ENCODE measurements at regions not wholly inside any gene's neighbourhood (a gene's known extent, or its start where the extent isn't known, plus 50 kb on each side); places are given as distances from the start of the nearest gene placed in this dataset.

GRCh38 chr5:67366691-67367395, 170.2 kb upstream of the CD180 start:
- DNase-seq (ENCODE audit: low read depth), result no peak

DNA sequence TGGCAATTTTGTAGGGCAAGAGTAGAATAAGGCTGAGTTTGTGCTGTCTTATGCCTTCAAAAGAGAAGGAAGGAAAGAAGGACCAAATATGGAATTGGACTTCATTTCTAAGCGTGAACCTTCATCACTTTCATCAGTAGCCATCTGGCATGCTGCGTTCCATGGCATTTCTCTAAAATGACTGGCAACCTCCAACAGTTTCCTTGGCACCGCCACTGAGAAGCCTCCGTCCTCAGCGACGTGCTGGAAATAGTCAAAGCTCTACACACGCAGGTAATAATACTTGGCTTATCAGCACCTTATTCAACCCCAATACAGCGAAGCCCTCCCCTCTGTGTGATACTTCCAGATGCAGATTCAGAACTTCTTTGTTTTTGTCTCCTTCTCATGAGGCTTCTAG, 169.7 kb upstream of the CD180 start:
- DNase-seq (ENCODE audit: low read depth), result no peak

- no peak for DNase-seq (ENCODE audit: low read depth)
These were observed 167.9 kb upstream of the CD180 start for GRCh38 chr5:67364381-67364970.

DNA sequence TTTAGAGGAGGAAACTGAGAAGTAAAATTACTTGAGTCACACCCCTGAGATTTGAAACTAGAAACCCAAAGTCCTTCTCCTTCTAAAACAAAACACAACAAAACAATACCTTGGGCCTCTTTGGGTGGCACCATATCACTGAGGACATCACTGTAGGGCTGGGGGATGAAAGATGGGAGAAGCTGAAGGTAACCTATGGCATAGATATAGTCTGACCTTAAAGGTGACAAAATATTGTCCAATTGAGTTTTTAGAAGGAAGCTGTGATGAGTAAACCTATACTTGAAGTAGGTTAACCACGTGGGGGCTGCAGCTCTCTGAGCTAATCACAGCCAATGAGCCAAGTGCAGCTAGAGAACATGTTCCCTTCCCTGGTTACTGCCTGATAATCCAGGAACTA, 167.4 kb upstream of the CD180 start:
- DNase-seq (ENCODE audit: low read depth), result no peak

- DNase-seq (ENCODE audit: low read depth), result no peak
These were observed 166.6 kb upstream of the CD180 start for GRCh38 chr5:67363180-67363709.

DNA sequence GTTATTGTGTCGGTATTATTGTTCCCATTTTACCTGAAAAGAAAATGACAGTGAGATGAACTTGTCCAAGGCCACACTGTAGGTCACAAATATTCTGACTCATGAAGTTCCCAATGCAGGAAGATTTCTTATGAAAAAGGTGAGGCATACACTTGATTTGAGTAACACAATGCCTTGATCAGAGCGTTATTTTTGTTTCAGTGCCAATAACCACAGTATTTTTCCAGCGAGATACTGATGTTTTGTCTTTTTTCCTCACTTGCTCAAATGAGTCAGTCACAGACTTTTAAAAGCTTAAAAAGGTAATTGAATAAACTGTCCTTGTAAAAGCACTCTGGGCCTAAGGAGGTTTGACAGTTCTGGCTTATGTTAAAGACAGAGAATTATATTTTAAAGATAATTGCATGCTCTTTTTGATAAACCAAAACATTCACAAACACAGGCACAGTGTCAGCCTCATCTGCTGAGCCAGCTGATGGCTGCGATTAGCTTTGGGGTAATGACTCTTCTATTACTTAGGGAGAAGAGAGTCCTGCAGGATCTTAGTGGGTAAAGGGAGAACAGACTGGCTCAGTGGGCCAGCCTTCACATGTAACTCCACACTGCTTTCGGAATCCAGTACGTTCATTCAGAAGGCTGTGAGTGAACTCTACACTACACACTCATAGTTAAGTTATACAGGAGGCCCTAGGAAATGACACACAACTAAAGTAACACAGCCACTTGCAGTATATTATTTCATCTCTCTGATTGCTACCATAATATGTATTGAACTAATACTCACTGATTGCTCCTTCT, 165.5 kb upstream of the CD180 start:
- no peak for DNase-seq (ENCODE audit: low read depth)

- DNase-seq (ENCODE audit: low read depth), result no peak
These were observed 163.4 kb upstream of the CD180 start for GRCh38 chr5:67360047-67360446.

- no peak for DNase-seq (ENCODE audit: low read depth)
These were observed 161.6 kb upstream of the CD180 start for GRCh38 chr5:67358186-67358585.

- no peak for DNase-seq (ENCODE audit: low read depth)
These were observed 158.6 kb upstream of the CD180 start for GRCh38 chr5:67355120-67355713.

DNA sequence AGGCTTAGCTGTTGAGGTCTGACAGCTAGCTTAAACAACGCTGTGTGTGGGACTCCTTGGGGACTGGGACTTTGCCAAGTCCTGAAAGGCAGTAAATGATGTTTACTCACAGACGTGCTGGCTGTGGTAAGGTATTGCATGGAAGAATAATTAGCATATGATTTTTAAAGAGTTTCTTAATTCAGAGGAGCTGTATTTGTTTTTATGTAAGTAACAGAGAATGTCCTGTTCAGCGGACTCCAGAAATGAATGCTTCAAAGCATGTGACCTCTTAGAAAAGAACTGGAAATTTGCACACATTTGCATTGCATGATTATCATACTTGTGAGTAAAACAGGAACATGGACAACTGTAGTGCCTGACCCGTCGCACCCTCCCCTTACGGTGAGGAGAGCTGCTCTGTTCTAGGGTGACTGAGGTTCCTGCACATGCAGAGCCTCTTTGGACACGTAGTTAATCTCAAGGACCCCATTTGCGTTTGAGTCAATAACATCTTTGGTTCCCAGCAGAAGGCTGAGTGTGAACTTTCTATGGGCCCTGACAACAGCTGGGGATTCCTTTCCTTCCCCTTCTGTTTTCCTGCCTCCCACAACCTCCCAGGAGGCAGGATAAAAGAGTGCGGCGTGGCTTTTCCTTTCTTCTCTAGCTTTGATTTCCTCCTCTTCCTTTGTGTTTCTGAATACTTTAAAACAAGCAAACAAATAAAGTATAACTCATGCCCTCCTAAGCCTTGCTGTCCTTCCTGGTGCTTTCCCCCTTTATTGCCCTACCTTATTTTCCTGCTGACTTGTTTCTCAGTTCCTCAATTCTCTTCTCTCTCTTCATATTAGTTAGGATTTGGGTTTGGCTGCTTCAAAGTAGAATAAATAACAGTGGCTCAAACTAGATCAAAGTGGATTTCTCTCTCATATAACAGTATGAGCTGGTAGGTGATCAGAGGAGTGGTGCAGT, 157.2 kb upstream of the CD180 start:
- no peak for DNase-seq (ENCODE audit: low read depth)

- DNase-seq (ENCODE audit: low read depth), result no peak
These were observed 154.1 kb upstream of the CD180 start for GRCh38 chr5:67350618-67351201.

GRCh38 chr5:67350185-67350584, 153.6 kb upstream of the CD180 start:
- DNase-seq (ENCODE audit: low read depth), result no peak

DNA sequence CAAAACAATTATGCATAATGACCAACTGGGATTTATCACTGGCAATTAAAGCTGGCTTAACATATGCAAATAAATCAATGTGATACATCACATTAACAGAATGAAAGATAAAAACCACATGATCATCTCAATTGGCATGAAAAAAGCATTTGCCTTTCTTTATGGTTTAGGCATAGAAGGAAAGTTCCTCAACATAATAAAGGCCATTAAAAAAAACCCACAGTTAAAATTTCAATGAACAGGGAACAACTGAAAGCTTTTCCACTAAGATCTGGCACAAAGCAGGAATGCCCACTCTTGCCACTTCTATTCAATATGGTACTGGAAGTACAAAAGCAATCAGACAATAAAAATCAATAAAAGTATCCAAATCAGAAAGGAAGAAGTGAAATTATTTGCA, 151.2 kb upstream of the CD180 start:
- DNase-seq (ENCODE audit: low read depth), result no peak

DNA sequence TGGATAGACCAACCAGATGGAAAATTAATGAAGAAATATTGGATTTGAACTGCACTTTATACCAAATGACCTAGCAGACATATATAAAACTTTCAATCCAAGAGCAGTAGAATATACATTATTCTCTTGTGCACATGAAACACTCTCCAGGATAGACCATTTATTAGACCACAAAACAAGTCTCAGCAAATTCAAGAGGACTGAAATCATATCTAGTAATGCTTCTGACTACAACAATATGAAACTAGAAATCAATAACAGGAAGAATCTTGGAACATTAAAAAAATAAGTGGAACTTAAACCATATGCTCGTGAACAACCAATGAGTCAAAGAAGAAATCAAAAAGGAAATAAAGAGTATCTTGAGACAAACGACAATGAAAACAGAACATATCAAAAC, 150.0 kb upstream of the CD180 start:
- no peak for DNase-seq (ENCODE audit: low read depth)

GRCh38 chr5:67344870-67345269, 148.3 kb upstream of the CD180 start:
- no peak for DNase-seq (ENCODE audit: low read depth)

DNA sequence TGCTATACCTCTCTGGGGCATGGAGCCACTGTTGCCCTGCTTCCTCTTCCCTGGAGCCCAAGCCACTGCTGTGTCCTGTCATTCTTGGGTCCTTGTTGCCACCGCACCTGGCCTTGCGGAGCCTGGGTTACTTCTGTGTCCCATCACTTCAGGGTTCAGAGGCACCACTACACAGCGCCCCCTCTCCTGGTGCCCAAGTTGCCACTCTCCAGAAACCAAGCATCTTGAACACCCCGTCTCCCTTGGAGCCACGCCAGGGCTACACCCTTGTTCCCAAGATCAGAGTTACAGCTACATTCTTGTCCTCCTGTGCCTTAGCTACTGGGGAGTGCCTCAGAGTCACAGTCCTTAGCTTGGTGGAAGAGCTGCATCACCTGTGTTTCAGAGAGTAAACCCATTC, 147.2 kb upstream of the CD180 start:
- no peak for DNase-seq (ENCODE audit: low read depth)

- DNase-seq (ENCODE audit: low read depth), result no peak
These were observed 144.9 kb upstream of the CD180 start for GRCh38 chr5:67341478-67341877.

DNA sequence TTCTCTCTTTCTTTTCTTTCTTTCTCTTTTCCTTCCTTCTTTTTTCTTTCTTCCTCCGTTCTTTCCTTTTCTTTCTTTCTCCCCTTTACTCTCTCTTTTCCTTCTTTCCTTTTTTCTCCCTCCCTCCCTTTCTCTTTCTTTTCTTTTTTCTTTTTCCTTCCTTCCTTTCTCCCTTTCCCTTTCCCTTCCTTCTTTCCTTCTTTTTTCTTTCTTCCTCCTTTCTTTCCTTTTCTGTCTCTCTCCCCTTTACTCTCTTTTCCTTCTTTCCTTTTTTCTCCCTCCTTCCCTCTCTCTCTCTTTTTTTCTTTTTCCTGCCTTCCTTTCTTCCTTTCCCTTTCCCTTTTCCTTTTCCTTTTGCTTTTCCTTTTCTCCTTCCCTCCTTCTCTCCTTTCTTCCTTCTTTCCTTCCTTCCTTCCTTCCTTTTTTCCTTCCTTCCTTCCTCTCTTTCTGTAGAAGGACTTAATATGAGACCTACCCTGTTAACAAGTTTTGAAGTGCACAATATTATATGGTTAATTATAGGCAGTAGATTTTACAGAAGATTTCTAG, 142.7 kb upstream of the CD180 start:
- DNase-seq (ENCODE audit: low read depth), result no peak

DNA sequence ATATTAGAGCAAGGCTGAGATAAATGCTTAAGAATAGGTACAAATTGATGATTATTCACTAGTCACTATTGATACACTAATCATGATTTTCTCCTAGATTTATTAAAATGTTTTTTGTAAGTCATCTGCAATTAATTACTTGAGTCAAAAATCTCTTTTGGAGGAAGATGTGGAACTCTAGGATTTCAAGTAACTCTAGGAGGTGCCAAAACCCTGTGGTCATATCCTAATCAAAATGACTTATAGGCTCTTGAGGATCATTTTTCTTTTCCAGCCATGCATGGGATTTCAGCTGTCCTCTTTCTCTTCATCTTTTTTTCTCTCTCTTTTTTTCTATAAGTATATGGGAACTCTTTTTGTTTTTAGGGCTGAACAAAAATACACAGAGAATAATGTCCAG, 141.8 kb upstream of the CD180 start:
- DNase-seq (ENCODE audit: low read depth), result no peak

- no peak for DNase-seq (ENCODE audit: low read depth)
These were observed 141.2 kb upstream of the CD180 start for GRCh38 chr5:67337751-67338150.

DNA sequence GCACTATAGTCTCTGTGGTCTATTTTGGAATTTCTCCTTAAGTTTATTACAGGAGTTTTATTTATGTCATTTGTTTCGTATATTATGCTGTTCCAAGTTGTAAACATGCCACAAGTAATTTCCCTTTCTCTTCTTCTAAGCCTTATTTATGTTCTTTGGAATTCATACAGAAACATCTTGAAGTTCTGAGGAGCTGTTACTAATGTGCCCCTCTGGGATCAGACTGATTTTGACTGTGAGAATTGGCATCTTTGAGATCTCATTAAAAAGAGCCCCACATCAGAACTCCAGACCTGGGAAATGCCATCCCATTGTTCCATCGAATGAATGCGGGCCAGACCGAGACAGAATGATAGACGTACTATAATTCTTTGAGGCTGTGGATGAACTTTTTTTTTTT, 138.8 kb upstream of the CD180 start:
- DNase-seq (ENCODE audit: low read depth), result no peak
